ENCODE measurements at regions not wholly inside any gene's neighbourhood (a gene's known extent, or its start where the extent isn't known, plus 50 kb on each side); places are given as distances from the start of the nearest gene placed in this dataset.

DNA sequence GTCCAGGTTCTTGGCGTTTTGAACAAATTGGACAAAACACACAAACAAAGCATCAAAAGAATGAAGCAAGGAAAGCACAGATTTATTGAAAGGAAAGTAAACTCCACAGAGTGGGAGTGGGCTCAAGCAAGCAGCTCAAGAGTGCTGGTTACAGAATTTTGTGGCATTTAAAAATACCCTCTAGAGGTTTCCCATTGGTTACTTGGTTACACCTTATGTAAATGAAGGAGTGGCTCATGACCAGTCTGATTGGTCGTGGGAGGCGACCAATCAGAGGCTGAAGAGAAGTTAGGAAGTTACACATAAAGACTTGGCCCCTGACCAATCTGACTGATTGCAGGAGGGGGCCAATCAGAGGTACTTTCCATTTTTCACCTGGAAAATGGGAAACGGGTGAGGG is 1373.8 kb upstream of the GOT2 start:
- no peak for TF ChIP-seq POLR2A (IDR thresholded peaks at IDR 0.05)
- TF ChIP-seq, protein P1, sequence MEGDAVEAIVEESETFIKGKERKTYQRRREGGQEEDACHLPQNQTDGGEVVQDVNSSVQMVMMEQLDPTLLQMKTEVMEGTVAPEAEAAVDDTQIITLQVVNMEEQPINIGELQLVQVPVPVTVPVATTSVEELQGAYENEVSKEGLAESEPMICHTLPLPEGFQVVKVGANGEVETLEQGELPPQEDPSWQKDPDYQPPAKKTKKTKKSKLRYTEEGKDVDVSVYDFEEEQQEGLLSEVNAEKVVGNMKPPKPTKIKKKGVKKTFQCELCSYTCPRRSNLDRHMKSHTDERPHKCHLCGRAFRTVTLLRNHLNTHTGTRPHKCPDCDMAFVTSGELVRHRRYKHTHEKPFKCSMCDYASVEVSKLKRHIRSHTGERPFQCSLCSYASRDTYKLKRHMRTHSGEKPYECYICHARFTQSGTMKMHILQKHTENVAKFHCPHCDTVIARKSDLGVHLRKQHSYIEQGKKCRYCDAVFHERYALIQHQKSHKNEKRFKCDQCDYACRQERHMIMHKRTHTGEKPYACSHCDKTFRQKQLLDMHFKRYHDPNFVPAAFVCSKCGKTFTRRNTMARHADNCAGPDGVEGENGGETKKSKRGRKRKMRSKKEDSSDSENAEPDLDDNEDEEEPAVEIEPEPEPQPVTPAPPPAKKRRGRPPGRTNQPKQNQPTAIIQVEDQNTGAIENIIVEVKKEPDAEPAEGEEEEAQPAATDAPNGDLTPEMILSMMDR (IDR thresholded peaks at IDR 0.05 in 4 of 5, conservative IDR thresholded peaks at IDR 0.05 in 1 of 5): no peak
